ENCODE measurements at regions not wholly inside any gene's neighbourhood (a gene's known extent, or its start where the extent isn't known, plus 50 kb on each side); places are given as distances from the start of the nearest gene placed in this dataset.

GRCh38 chr16:85365120-85365519 lies 248.0 kb upstream of the GSE1 start:
- DNase-seq = no peak
- no peak for ATAC-seq (ENCODE audit: poor library complexity)
- intact Hi-C loops (cut with DNase I) = no loop called here

GRCh38 chr16:85366031-85366763 lies 246.9 kb upstream of the GSE1 start:
- ATAC-seq (ENCODE audit: poor library complexity) = no peak
- intact Hi-C loops (cut with DNase I) = no loop called here
- no peak for DNase-seq

GRCh38 chr16:85367485-85367884 lies 245.6 kb upstream of the GSE1 start:
- no peak for ATAC-seq (ENCODE audit: poor library complexity)
- intact Hi-C loops (cut with DNase I) = no loop called here
- DNase-seq = no peak

GRCh38 chr16:85369060-85369459 lies 244.1 kb upstream of the GSE1 start:
- ATAC-seq (ENCODE audit: poor library complexity) (no peak), DNase-seq (no peak)
- intact Hi-C loops (cut with DNase I) = no loop called here

- DNase-seq (peak; percentile 71), ATAC-seq (ENCODE audit: poor library complexity) (peak; percentile 65)
- intact Hi-C loops (cut with DNase I) = no loop called here
Measured at GRCh38 chr16:85369741-85370528, 243.2 kb upstream of the GSE1 start.

- ATAC-seq (ENCODE audit: poor library complexity) = peak; percentile 10
- no peak for DNase-seq
- intact Hi-C loops (cut with DNase I) = no loop called here
Measured at GRCh38 chr16:85370543-85370880, 242.6 kb upstream of the GSE1 start.

GRCh38 chr16:85370881-85371651 lies 242.1 kb upstream of the GSE1 start:
- DNase-seq = peak; percentile 61
- ATAC-seq (ENCODE audit: poor library complexity) = peak; percentile 29
- intact Hi-C loops (cut with DNase I) = no loop called here

GRCh38 chr16:85371948-85372347 lies 241.2 kb upstream of the GSE1 start:
- no peak for ATAC-seq (ENCODE audit: poor library complexity)
- intact Hi-C loops (cut with DNase I) = no loop called here
- no peak for DNase-seq

GRCh38 chr16:85372627-85373372 lies 240.3 kb upstream of the GSE1 start:
- no peak for DNase-seq
- intact Hi-C loops (cut with DNase I) = no loop called here
- no peak for ATAC-seq (ENCODE audit: poor library complexity)

GRCh38 chr16:85373741-85374570 lies 239.2 kb upstream of the GSE1 start:
- DNase-seq (no peak), ATAC-seq (ENCODE audit: poor library complexity) (no peak)
- intact Hi-C loops (cut with DNase I) = no loop called here

- DNase-seq (no peak), ATAC-seq (ENCODE audit: poor library complexity) (no peak)
- intact Hi-C loops (cut with DNase I) = no loop called here
Measured at GRCh38 chr16:85374571-85374872, 238.6 kb upstream of the GSE1 start.

GRCh38 chr16:85375282-85375681 lies 237.8 kb upstream of the GSE1 start:
- intact Hi-C loops (cut with DNase I) = no loop called here
- ATAC-seq (ENCODE audit: poor library complexity) = no peak
- DNase-seq = no peak

GRCh38 chr16:85376292-85377095 lies 236.6 kb upstream of the GSE1 start:
- peak; percentile 89 for ATAC-seq (ENCODE audit: poor library complexity)
- intact Hi-C loops (cut with DNase I) = no loop called here
- peak; percentile 83 for DNase-seq

GRCh38 chr16:85377388-85378144 lies 235.6 kb upstream of the GSE1 start:
- ATAC-seq (ENCODE audit: poor library complexity) = no peak
- intact Hi-C loops (cut with DNase I) = no loop called here
- no peak for DNase-seq

- intact Hi-C loops (cut with DNase I) = no loop called here
- no peak for DNase-seq
- ATAC-seq (ENCODE audit: poor library complexity) = peak; percentile 2
Measured at GRCh38 chr16:85378145-85379040, 234.7 kb upstream of the GSE1 start.
